ENCODE measurements at regions not wholly inside any gene's neighbourhood (a gene's known extent, or its start where the extent isn't known, plus 50 kb on each side); places are given as distances from the start of the nearest gene placed in this dataset.

- Histone ChIP-seq H3K9me2 (ENCODE audit: insufficient read depth) (no peaks in the 10 kb centered on the region), H2AFZ (0 out of 2 replicates have a peak overlapping the region, but pooled peaks have one; percentile 18), H3K79me2 (replicated peaks; ENCODE audit: insufficient read depth) (no peaks in the 10 kb centered on the region), H3K4me1 (ENCODE audit: insufficient read depth) (no peaks in the 10 kb centered on the region), H3F3A (replicated peaks; ENCODE audit: low read depth) (no peaks in the 10 kb centered on the region), H3K36me3 (ENCODE audit: insufficient read depth) (no peaks in the 10 kb centered on the region), H3K4me3 (no peak overlapping the region), H4K20me1 (replicated peaks; ENCODE audit: insufficient read depth) (no peaks in the 10 kb centered on the region), H3K27me3 (ENCODE audit: insufficient read depth) (no peaks in the 10 kb centered on the region), H3K4me2 (no peak overlapping the region), H3K27ac (ENCODE audit: low read depth) (no peak overlapping the region)
- Mint-ChIP-seq H3K4me1 (no peaks in the 10 kb centered on the region; the same call in 2 of the 3 replicates), H3K36me3 (ENCODE audit: low read depth) (no peaks in the 10 kb centered on the region), H3K27ac (no peak overlapping the region), H3K4me3 (no peak overlapping the region), H3K9me3 (no peaks in the 10 kb centered on the region), H3K27me3 (ENCODE audit: insufficient read depth, low read depth, poor library complexity) (peaks cover 2% of the 10 kb centered on the region)
- ATAC-seq (no peak), DNase-seq (ENCODE audit: low spot score) (no peak)
- TF ChIP-seq ZNF331 (CRISPR knock-in tag; IDR thresholded peaks at IDR 0.05; ENCODE audit: low read depth) = no peak
- no peak for TF ChIP-seq JUNB (IDR thresholded peaks at IDR 0.05; ENCODE audit: unreplicated experiment)
- TF ChIP-seq STAT1 (IDR thresholded peaks at IDR 0.05; ENCODE audit: unreplicated experiment) = no peak
- TF ChIP-seq ZNF462 (CRISPR knock-in tag; IDR thresholded peaks at IDR 0.05) = no peak
- TF ChIP-seq CREB1 (CRISPR knock-in tag; IDR thresholded peaks at IDR 0.05; ENCODE audit: low read depth) = no peak
- no peak for TF ChIP-seq ZNF114 (CRISPR knock-in tag; IDR thresholded peaks at IDR 0.05)
- no peak for TF ChIP-seq ETS1 (IDR thresholded peaks at IDR 0.05)
- TF ChIP-seq EZH2phosphoT487 (IDR thresholded peaks at IDR 0.05; ENCODE audit: unreplicated experiment) = no peak
- no peak for TF ChIP-seq EZH2 (IDR thresholded peaks at IDR 0.05; ENCODE audit: low read depth, unreplicated experiment)
These were observed 259.4 kb upstream of the IRX3 start for GRCh38 chr16:54545854-54546511.
